SK-N-SH treated with all-trans-retinoic acid at 6 μM for 48 hours (cell line): ENCODE measurements at regions not wholly inside any gene's neighbourhood (a gene's known extent, or its start where the extent isn't known, plus 50 kb on each side); places are given as distances from the start of the nearest gene placed in this dataset.
"Not testable (repeated sequence)": the region's sequence is repeated elsewhere in the genome, so short reads cannot be mapped to it uniquely, and the experiment has no call there.

ENCODE experiments used
- ATAC-seq: fragments of 200-7000 bp; cut with Tn5 transposase; 3 replicates; pipeline ENCODE4 v1.9.1; 2020; ENCODE audit warnings: mild to moderate bottlenecking, moderate library complexity
- ARNTL ChIP-seq: fragments of 450-650 bp; formaldehyde crosslinking; IDR thresholded peaks from 2 replicates; pipeline ENCODE4 v1.5.0; 2020; ENCODE audit warnings: low read depth, mild to moderate bottlenecking, moderate library complexity, borderline replicate concordance
- BACH2 ChIP-seq: fragments of 250-450 bp; sonication (Bioruptor Pico); IDR thresholded peaks from 2 replicates; pipeline ENCODE4 v1.9.0; 2021; ENCODE audit warnings: mild to moderate bottlenecking, borderline replicate concordance
- ESRRG ChIP-seq: fragments of 250-450 bp; sonication (Bioruptor Pico); IDR thresholded peaks from 2 replicates; pipeline ENCODE4 v1.6.1; 2021; ENCODE audit warnings: mild to moderate bottlenecking
- GLIS3 ChIP-seq: fragments of 250-450 bp; sonication (Bioruptor Pico); IDR thresholded peaks from 2 replicates; pipeline ENCODE4 v1.5.0; 2020; ENCODE audit warnings: mild to moderate bottlenecking, moderate library complexity
- OSR1 ChIP-seq: fragments of 250-450 bp; sonication (Bioruptor Pico); IDR thresholded peaks from 2 replicates; pipeline ENCODE4 v1.8.0; 2022; ENCODE audit warnings: moderate library complexity, mild to moderate bottlenecking, inconsistent platforms
- PPARA ChIP-seq: fragments of 250-450 bp; sonication (Bioruptor Pico); IDR thresholded peaks from 2 replicates; pipeline ENCODE4 v1.5.0; 2020; ENCODE audit warnings: mild to moderate bottlenecking, borderline replicate concordance
- RARB ChIP-seq: fragments of 250-450 bp; sonication (Bioruptor Pico); IDR thresholded peaks from 2 replicates; pipeline ENCODE4 v1.8.0; 2021; ENCODE audit warnings: mild to moderate bottlenecking, moderate library complexity
- SNAI2 ChIP-seq: fragments of 250-450 bp; sonication (Bioruptor Pico); IDR thresholded peaks from 2 replicates; pipeline ENCODE4 v1.5.0; 2020; ENCODE audit warnings: mild to moderate bottlenecking, moderate library complexity
- TCF4 ChIP-seq: fragments of 250-450 bp; sonication (Bioruptor Pico); IDR thresholded peaks from 2 replicates; pipeline ENCODE4 v1.8.0; 2021; ENCODE audit warnings: mild to moderate bottlenecking, moderate library complexity, borderline replicate concordance
- TOX ChIP-seq: fragments of 250-450 bp; sonication (Bioruptor Pico); IDR thresholded peaks from 2 replicates; pipeline ENCODE4 v1.8.0; 2021; ENCODE audit warnings: mild to moderate bottlenecking, moderate library complexity, borderline replicate concordance
- ZFP3 ChIP-seq: fragments of 250-450 bp; sonication (Bioruptor Pico); IDR thresholded peaks from 2 replicates; pipeline ENCODE4 v1.5.0; 2020; ENCODE audit warnings: mild to moderate bottlenecking, moderate library complexity
- ZFP30 ChIP-seq: fragments of 450-650 bp; formaldehyde crosslinking; IDR thresholded peaks from 2 replicates; pipeline ENCODE4 v1.5.0; 2022; ENCODE audit warnings: mild to moderate bottlenecking, moderate library complexity
- ZNF565 ChIP-seq: fragments of 450-650 bp; formaldehyde crosslinking; conservative IDR thresholded peaks from 2 replicates; pipeline ENCODE4 v1.5.0; 2020; ENCODE audit warnings: low read depth, mild to moderate bottlenecking, moderate library complexity
- ZNF70 ChIP-seq: fragments of 450-650 bp; formaldehyde crosslinking; IDR thresholded peaks from 2 replicates; pipeline ENCODE4 v1.5.0; 2020; ENCODE audit warnings: mild to moderate bottlenecking, moderate library complexity
- ZNF8 ChIP-seq: fragments of 450-650 bp; formaldehyde crosslinking; IDR thresholded peaks from 2 replicates; pipeline ENCODE4 v1.5.0; 2020; ENCODE audit warnings: mild to moderate bottlenecking, moderate library complexity
- TF ChIP-seq, protein P1 (sequence below): fragments of 250-450 bp; sonication (Bioruptor Pico); IDR thresholded peaks from 2 replicates; pipeline ENCODE4 v1.5.1; 2020; ENCODE audit warnings: low read depth, mild to moderate bottlenecking, moderate library complexity
- TF ChIP-seq, protein P2 (sequence below): fragments of 250-450 bp; sonication (Bioruptor Pico); IDR thresholded peaks from 2 replicates; pipeline ENCODE4 v1.8.0; 2021; ENCODE audit warnings: low read depth, mild to moderate bottlenecking, moderate library complexity, borderline replicate concordance
- TF ChIP-seq, protein P3 (sequence below): fragments of 250-450 bp; sonication (Bioruptor Pico); IDR thresholded peaks from 2 replicates; pipeline ENCODE4 v1.5.0; 2020; ENCODE audit warnings: mild to moderate bottlenecking, moderate library complexity
- TF ChIP-seq, protein P4 (sequence below): fragments of 250-450 bp; sonication (Bioruptor Pico); IDR thresholded peaks from 2 replicates; pipeline ENCODE4 v1.8.0; 2020; ENCODE audit warnings: mild to moderate bottlenecking, moderate library complexity, borderline replicate concordance
- TF ChIP-seq, protein P5 (sequence below): fragments of 250-450 bp; sonication (Bioruptor Pico); IDR thresholded peaks from 2 replicates; pipeline ENCODE4 v1.5.1; 2021; ENCODE audit warnings: mild to moderate bottlenecking, moderate library complexity

DNA sequence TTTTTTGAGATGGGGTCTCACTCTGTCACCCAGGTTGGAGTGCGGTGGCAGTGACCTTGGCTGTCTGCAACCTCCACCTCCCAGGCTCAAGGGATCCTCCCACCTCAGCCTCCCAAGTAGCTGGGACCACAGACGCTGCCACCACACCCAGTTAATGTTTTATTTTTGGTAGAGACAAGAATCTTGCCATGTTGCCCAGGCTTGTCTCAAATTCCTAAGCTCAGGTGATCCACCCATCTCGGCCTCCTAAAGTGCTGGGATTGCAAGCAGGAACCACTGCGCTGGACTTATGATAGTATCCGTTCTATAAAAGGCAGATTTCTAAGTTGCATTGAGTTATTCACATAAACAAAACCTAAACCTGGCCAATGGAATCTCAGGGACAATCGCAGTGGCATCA is 321.1 kb upstream of the PRICKLE1 start:
- ATAC-seq = no peak
- TF ChIP-seq, protein P1, sequence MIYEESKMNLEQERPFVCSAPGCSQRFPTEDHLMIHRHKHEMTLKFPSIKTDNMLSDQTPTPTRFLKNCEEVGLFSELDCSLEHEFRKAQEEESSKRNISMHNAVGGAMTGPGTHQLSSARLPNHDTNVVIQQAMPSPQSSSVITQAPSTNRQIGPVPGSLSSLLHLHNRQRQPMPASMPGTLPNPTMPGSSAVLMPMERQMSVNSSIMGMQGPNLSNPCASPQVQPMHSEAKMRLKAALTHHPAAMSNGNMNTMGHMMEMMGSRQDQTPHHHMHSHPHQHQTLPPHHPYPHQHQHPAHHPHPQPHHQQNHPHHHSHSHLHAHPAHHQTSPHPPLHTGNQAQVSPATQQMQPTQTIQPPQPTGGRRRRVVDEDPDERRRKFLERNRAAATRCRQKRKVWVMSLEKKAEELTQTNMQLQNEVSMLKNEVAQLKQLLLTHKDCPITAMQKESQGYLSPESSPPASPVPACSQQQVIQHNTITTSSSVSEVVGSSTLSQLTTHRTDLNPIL (CRISPR knock-in tag) = no peak
- no peak for TF ChIP-seq ARNTL (CRISPR knock-in tag)
- TF ChIP-seq, protein P2, sequence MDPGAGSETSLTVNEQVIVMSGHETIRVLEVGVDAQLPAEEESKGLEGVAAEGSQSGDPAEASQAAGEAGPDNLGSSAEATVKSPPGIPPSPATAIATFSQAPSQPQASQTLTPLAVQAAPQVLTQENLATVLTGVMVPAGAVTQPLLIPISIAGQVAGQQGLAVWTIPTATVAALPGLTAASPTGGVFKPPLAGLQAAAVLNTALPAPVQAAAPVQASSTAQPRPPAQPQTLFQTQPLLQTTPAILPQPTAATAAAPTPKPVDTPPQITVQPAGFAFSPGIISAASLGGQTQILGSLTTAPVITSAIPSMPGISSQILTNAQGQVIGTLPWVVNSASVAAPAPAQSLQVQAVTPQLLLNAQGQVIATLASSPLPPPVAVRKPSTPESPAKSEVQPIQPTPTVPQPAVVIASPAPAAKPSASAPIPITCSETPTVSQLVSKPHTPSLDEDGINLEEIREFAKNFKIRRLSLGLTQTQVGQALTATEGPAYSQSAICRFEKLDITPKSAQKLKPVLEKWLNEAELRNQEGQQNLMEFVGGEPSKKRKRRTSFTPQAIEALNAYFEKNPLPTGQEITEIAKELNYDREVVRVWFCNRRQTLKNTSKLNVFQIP = no peak
- TF ChIP-seq, protein P3, sequence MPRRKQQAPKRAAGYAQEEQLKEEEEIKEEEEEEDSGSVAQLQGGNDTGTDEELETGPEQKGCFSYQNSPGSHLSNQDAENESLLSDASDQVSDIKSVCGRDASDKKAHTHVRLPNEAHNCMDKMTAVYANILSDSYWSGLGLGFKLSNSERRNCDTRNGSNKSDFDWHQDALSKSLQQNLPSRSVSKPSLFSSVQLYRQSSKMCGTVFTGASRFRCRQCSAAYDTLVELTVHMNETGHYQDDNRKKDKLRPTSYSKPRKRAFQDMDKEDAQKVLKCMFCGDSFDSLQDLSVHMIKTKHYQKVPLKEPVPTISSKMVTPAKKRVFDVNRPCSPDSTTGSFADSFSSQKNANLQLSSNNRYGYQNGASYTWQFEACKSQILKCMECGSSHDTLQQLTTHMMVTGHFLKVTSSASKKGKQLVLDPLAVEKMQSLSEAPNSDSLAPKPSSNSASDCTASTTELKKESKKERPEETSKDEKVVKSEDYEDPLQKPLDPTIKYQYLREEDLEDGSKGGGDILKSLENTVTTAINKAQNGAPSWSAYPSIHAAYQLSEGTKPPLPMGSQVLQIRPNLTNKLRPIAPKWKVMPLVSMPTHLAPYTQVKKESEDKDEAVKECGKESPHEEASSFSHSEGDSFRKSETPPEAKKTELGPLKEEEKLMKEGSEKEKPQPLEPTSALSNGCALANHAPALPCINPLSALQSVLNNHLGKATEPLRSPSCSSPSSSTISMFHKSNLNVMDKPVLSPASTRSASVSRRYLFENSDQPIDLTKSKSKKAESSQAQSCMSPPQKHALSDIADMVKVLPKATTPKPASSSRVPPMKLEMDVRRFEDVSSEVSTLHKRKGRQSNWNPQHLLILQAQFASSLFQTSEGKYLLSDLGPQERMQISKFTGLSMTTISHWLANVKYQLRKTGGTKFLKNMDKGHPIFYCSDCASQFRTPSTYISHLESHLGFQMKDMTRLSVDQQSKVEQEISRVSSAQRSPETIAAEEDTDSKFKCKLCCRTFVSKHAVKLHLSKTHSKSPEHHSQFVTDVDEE (CRISPR knock-in tag) = no peak
- TF ChIP-seq ZNF70 = no peak
- TF ChIP-seq, protein P4, sequence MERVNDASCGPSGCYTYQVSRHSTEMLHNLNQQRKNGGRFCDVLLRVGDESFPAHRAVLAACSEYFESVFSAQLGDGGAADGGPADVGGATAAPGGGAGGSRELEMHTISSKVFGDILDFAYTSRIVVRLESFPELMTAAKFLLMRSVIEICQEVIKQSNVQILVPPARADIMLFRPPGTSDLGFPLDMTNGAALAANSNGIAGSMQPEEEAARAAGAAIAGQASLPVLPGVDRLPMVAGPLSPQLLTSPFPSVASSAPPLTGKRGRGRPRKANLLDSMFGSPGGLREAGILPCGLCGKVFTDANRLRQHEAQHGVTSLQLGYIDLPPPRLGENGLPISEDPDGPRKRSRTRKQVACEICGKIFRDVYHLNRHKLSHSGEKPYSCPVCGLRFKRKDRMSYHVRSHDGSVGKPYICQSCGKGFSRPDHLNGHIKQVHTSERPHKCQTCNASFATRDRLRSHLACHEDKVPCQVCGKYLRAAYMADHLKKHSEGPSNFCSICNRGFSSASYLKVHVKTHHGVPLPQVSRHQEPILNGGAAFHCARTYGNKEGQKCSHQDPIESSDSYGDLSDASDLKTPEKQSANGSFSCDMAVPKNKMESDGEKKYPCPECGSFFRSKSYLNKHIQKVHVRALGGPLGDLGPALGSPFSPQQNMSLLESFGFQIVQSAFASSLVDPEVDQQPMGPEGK (CRISPR knock-in tag) = no peak
- no peak for TF ChIP-seq ZFP3 (CRISPR knock-in tag)
- TF ChIP-seq BACH2 = no peak
- no peak for TF ChIP-seq TCF4 (CRISPR knock-in tag)
- no peak for TF ChIP-seq PPARA (CRISPR knock-in tag)
- TF ChIP-seq OSR1 (CRISPR knock-in tag) = no peak
- no peak for TF ChIP-seq ZFP30 (CRISPR knock-in tag)
- no peak for TF ChIP-seq RARB
- no peak for TF ChIP-seq TOX
- TF ChIP-seq ESRRG = no peak
- TF ChIP-seq SNAI2 (CRISPR knock-in tag) = no peak
- no peak for TF ChIP-seq ZNF565 (CRISPR knock-in tag)
- TF ChIP-seq, protein P5, sequence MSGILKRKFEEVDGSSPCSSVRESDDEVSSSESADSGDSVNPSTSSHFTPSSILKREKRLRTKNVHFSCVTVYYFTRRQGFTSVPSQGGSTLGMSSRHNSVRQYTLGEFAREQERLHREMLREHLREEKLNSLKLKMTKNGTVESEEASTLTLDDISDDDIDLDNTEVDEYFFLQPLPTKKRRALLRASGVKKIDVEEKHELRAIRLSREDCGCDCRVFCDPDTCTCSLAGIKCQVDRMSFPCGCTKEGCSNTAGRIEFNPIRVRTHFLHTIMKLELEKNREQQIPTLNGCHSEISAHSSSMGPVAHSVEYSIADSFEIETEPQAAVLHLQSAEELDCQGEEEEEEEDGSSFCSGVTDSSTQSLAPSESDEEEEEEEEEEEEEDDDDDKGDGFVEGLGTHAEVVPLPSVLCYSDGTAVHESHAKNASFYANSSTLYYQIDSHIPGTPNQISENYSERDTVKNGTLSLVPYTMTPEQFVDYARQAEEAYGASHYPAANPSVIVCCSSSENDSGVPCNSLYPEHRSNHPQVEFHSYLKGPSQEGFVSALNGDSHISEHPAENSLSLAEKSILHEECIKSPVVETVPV (CRISPR knock-in tag) = no peak
- no peak for TF ChIP-seq ZNF8 (CRISPR knock-in tag)
- no peak for TF ChIP-seq GLIS3 (CRISPR knock-in tag)

DNA sequence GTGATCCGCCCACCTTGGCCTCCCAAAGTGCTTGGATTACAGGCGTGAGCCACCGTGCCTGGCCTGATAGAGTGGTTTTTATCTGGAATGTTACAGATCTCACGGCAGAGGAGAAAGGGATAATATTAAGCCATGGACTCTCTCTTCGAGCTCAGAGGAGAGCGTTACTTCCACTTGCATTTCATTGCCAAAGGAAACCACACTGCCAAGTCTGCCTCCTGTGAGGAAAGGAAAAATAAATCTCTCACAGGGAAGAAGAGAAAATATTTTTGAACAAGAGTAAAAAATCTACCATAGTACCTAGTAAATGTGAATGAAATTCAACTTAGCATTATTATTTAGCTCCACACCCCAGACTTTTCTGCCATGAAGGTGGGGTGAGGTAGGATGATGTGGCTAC is 319.2 kb upstream of the PRICKLE1 start:
- no peak for ATAC-seq

DNA sequence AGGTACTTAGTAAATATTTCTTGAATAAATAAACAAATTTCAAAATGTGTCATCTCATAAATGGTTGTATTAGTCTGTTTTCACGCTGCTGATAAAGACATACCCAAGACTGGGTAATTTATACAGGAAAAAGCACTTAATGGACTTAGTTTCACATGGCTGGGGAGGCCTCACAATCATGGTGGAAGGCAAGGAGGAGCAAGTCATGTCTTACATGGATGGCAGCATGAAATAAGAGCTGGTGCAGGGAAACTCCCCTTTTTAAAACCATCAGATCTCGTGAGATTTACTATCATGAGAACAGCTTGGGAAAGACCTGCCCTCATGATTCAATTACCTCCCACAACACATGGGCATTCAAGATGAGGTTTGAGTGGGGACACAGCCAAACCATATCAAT is 317.3 kb upstream of the PRICKLE1 start:
- not testable (repeated sequence) for ATAC-seq

More for the DNA sequence above, 319.2 kb upstream of the PRICKLE1 start:
- TF ChIP-seq ZFP30 (CRISPR knock-in tag) = no peak
- TF ChIP-seq SNAI2 (CRISPR knock-in tag) = no peak
- no peak for TF ChIP-seq ESRRG
- no peak for TF ChIP-seq PPARA (CRISPR knock-in tag)
- no peak for TF ChIP-seq ZNF70
- TF ChIP-seq TOX = no peak
- TF ChIP-seq, protein P1 (CRISPR knock-in tag) = no peak
- TF ChIP-seq ZNF8 (CRISPR knock-in tag) = no peak
- TF ChIP-seq, protein P5 (CRISPR knock-in tag) = no peak
